ENCODE measurements at regions not wholly inside any gene's neighbourhood (a gene's known extent, or its start where the extent isn't known, plus 50 kb on each side); places are given as distances from the start of the nearest gene placed in this dataset.
"Not testable (repeated sequence)": the region's sequence is repeated elsewhere in the genome, so short reads cannot be mapped to it uniquely, and the experiment has no call there.

DNA sequence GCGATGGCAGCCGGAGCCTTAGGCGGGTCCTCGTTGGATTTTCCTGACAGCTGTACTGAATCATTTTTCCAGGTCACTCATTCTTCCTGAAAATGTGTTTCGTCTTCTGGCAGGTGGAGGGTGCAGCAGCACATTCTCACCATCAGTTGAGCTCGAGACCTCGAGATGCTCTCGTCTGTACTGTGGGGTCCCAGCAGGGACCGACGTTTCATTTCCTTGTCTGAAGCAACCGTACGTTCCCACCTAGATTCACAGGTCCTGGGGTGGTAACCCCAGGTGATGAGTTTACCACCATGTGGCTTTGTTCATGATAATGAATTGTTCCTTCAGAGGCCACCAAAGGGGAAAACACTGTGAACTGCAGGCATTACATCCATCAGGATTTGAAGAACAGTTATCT, 298.5 kb upstream of the FOXK1 start:
- no peak overlapping the region for H3K9ac ChIP-seq (ENCODE audit: low read length)
- H3K79me2 ChIP-seq (ENCODE audit: low read length) = no peaks in the 10 kb centered on the region
- no peaks in the 10 kb centered on the region for H3K27me3 ChIP-seq (ENCODE audit: low read length)
- H3K4me2 ChIP-seq (ENCODE audit: low read depth, low read length, poor library complexity, severe bottlenecking) = no peak overlapping the region
- no peaks in the 10 kb centered on the region for H3K4me1 ChIP-seq (ENCODE audit: low read length)
- DNase-seq = no peak
- H3K27ac ChIP-seq (ENCODE audit: low read length) = no peak overlapping the region
- H3K9me2 ChIP-seq (replicated peaks; ENCODE audit: insufficient read depth, low read length) = no peaks in the 10 kb centered on the region
- H3K36me3 ChIP-seq (ENCODE audit: insufficient read depth, low read length) = no peaks in the 10 kb centered on the region
- no peak overlapping the region for H2AFZ ChIP-seq (ENCODE audit: low read length)
- peaks cover 11% of the 10 kb centered on the region for H3K9me3 ChIP-seq (ENCODE audit: low read length)
- no peak overlapping the region for H3K4me3 ChIP-seq (ENCODE audit: low read length)
- no peaks in the 10 kb centered on the region for H4K20me1 ChIP-seq (ENCODE audit: insufficient read depth, low read depth, low read length)

DNA sequence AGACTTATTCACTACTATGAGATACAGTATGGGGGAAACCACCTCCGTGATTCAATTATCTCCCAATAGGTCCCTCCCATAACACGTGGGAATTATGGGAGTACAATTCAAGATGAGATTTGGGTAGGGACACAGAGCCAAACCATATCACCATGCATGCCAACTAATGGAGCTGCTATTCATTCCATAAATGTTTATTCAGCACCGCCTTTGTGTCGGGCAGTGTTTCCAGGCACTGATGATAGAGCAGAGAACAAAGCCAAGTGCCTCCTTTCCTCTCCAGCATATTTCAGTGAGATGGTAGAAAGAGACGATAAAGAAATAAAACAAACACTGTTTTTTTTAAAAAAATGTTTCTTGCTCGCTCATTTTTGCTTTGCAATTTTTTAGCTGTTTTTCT, 295.9 kb upstream of the FOXK1 start:
- Histone ChIP-seq H3K4me3 (ENCODE audit: low read length) (no peak overlapping the region), H4K20me1 (ENCODE audit: insufficient read depth, low read depth, low read length) (no peaks in the 10 kb centered on the region), H3K27ac (ENCODE audit: low read length) (no peak overlapping the region), H3K27me3 (ENCODE audit: low read length) (no peaks in the 10 kb centered on the region), H3K4me1 (ENCODE audit: low read length) (no peaks in the 10 kb centered on the region), H3K79me2 (ENCODE audit: low read length) (no peaks in the 10 kb centered on the region), H2AFZ (ENCODE audit: low read length) (no peak overlapping the region), H3K9me2 (replicated peaks; ENCODE audit: insufficient read depth, low read length) (no peaks in the 10 kb centered on the region), H3K9me3 (ENCODE audit: low read length) (0 out of 2 replicates have a peak, but pooled peaks cover 4% of the 10 kb centered on the region), H3K36me3 (ENCODE audit: insufficient read depth, low read length) (no peaks in the 10 kb centered on the region), H3K4me2 (ENCODE audit: low read depth, low read length, poor library complexity, severe bottlenecking) (no peak overlapping the region), H3K9ac (ENCODE audit: low read length) (no peak overlapping the region)
- DNase-seq = no peak

DNA sequence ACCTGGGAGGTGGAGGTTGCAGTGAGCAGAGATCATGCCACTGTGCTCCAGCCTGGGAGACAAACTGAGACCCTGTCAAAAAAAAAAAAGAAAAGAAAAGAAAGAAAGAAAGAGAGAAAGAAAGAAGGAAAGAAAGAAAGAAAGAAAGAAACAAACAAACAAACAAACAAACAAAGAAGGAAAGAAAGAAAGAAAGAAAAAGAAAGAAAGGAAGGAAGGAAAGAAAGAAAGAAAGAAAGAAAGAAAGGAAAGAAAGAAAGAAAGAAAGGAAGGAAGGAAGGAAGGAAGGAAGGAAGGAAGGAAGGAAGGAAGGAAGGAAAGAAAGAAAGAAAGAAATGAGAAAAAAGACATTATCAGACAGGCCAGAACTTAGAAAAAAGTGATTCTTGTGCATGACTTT, 291.0 kb upstream of the FOXK1 start:
- H3K4me2 ChIP-seq (ENCODE audit: low read depth, low read length, poor library complexity, severe bottlenecking) = not testable (repeated sequence)

DNA sequence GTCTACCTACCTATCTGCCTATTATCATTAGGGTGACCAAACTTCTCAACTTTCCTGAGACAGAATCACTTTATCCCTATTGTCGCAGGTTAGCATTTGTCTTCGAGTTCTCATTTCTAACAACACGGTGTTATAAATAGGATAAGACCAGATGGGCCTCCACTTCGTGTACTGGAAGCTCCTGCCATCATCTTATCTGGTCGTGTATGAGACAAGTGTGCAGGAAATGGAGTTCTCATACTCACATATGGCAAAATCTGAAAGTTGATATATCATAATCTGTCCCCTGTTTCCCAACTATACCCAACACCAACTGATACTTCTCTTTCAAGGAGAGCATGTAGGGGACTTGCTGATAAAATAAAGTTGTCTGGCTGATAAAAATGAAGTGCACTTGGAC, 287.4 kb upstream of the FOXK1 start:
- Histone ChIP-seq H3K4me1 (ENCODE audit: low read length) (no peaks in the 10 kb centered on the region), H3K36me3 (ENCODE audit: insufficient read depth, low read length) (no peaks in the 10 kb centered on the region), H3K27me3 (ENCODE audit: low read length) (no peaks in the 10 kb centered on the region), H3K9me3 (ENCODE audit: low read length) (peaks cover 7% of the 10 kb centered on the region; the same call in 1 of the 2 replicates), H3K4me3 (ENCODE audit: low read length) (no peak overlapping the region), H3K9me2 (replicated peaks; ENCODE audit: insufficient read depth, low read length) (no peaks in the 10 kb centered on the region), H3K9ac (ENCODE audit: low read length) (no peak overlapping the region), H4K20me1 (ENCODE audit: insufficient read depth, low read depth, low read length) (no peaks in the 10 kb centered on the region), H3K27ac (ENCODE audit: low read length) (no peak overlapping the region), H2AFZ (ENCODE audit: low read length) (no peak overlapping the region), H3K79me2 (ENCODE audit: low read length) (no peaks in the 10 kb centered on the region), H3K4me2 (ENCODE audit: low read depth, low read length, poor library complexity, severe bottlenecking) (no peak overlapping the region)
- no peak for DNase-seq

More for the DNA sequence above, 291.0 kb upstream of the FOXK1 start:
- not testable (repeated sequence) for H3K79me2 ChIP-seq (ENCODE audit: low read length); H3K27ac ChIP-seq (ENCODE audit: low read length); H3K4me1 ChIP-seq (ENCODE audit: low read length); DNase-seq; H3K36me3 ChIP-seq (ENCODE audit: insufficient read depth, low read length); H3K4me3 ChIP-seq (ENCODE audit: low read length); H2AFZ ChIP-seq (ENCODE audit: low read length); H3K27me3 ChIP-seq (ENCODE audit: low read length); H3K9me3 ChIP-seq (ENCODE audit: low read length); H3K9ac ChIP-seq (ENCODE audit: low read length); H4K20me1 ChIP-seq (ENCODE audit: insufficient read depth, low read depth, low read length); H3K9me2 ChIP-seq (replicated peaks; ENCODE audit: insufficient read depth, low read length)

DNA sequence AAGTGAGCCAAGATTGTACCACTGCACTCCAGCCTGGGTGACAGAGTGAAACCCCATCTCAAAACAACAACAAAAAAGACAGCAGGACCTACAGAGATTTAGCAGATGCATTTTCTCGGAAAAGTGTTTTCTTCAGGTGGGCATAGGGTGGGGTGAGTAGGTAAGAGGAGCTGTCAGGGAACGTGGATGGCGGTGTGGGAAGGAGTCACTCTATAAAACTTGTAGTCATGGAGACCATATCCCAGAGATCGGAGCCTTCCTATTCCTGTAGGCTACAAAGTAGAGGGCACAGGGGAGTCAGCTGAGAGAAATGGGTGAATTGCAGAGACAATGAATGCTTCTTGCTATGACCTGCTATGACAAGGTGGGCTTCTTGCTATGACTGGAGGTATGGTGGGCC, 283.0 kb upstream of the FOXK1 start:
- H3K27ac ChIP-seq (ENCODE audit: low read length) = no peak overlapping the region
- no peak overlapping the region for H2AFZ ChIP-seq (ENCODE audit: low read length)
- no peak for DNase-seq
- H3K4me1 ChIP-seq (ENCODE audit: low read length) = no peaks in the 10 kb centered on the region
- H3K4me3 ChIP-seq (ENCODE audit: low read length) = no peak overlapping the region
- no peaks in the 10 kb centered on the region for H4K20me1 ChIP-seq (ENCODE audit: insufficient read depth, low read depth, low read length)
- no peaks in the 10 kb centered on the region for H3K36me3 ChIP-seq (ENCODE audit: insufficient read depth, low read length)
- no peaks in the 10 kb centered on the region for H3K79me2 ChIP-seq (ENCODE audit: low read length)
- H3K27me3 ChIP-seq (ENCODE audit: low read length) = no peaks in the 10 kb centered on the region
- H3K9ac ChIP-seq (ENCODE audit: low read length) = no peak overlapping the region
- H3K9me3 ChIP-seq (ENCODE audit: low read length) = peaks cover 3% of the 10 kb centered on the region; the same call in 1 of the 2 replicates
- H3K9me2 ChIP-seq (replicated peaks; ENCODE audit: insufficient read depth, low read length) = no peaks in the 10 kb centered on the region
- no peak overlapping the region for H3K4me2 ChIP-seq (ENCODE audit: low read depth, low read length, poor library complexity, severe bottlenecking)

DNA sequence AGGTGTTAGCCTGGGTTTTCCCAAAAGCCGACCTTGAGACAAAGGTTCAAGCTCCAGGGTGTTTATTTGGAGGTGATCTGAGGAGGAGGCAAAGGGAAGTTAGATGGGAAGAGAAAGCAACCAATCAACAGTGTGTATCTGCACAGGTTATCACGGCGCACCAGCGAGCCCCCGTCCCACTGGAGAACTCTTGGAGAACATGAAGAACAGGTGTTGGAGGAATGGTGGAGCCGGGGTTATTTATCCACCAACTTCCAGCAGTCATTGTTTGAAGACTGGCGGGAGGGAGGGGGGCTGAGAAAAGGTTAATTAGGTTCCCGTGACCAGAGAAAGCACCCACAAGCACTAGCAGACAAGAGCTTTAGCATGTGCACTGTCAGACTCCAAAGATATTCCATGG, 282.5 kb upstream of the FOXK1 start:
- Histone ChIP-seq H3K4me2 (ENCODE audit: low read depth, low read length, poor library complexity, severe bottlenecking) (no peak overlapping the region), H3K79me2 (ENCODE audit: low read length) (no peaks in the 10 kb centered on the region), H2AFZ (ENCODE audit: low read length) (no peak overlapping the region), H3K9ac (ENCODE audit: low read length) (no peak overlapping the region), H3K27me3 (ENCODE audit: low read length) (no peaks in the 10 kb centered on the region), H4K20me1 (ENCODE audit: insufficient read depth, low read depth, low read length) (no peaks in the 10 kb centered on the region), H3K9me2 (replicated peaks; ENCODE audit: insufficient read depth, low read length) (no peaks in the 10 kb centered on the region), H3K9me3 (ENCODE audit: low read length) (peaks cover 3% of the 10 kb centered on the region; the same call in 1 of the 2 replicates), H3K4me1 (ENCODE audit: low read length) (no peaks in the 10 kb centered on the region), H3K27ac (ENCODE audit: low read length) (no peak overlapping the region), H3K4me3 (ENCODE audit: low read length) (no peak overlapping the region), H3K36me3 (ENCODE audit: insufficient read depth, low read length) (no peaks in the 10 kb centered on the region)
- DNase-seq = no peak

DNA sequence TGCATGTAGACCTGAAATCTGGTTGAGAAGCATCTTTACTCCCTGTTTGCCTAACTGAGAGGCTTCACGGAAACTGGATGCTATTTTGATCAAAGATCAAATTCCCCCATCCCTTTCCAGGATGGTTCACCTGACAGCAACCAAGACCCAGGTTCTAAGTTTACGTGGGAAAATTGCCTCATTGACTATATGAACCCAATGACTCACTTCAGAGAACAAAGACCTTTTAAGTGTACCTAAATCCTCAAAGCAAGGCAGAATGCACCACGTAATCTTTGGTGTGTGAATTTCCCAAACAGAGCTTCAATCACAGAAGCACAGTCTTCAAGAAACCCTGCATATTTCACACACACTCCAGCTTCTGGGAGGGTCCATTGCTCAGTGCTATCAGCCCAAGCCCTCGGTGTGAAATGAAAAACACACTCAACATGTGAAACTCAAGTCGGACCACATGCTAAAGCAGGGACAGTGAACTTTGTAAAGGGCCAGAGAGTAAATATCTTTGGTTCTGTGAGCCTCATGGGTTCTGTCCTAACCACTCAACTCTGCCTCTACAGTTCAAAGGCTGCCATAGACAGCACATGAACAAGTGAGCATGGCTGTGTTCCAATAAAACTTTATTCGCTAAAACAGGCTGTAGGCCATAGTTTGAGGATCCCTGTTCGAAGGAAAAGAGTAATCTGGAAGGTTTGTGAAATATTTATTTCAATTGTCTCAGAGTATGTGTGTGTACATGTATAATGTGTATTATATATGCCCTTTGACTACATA, 275.6 kb upstream of the FOXK1 start:
- Histone ChIP-seq H4K20me1 (ENCODE audit: insufficient read depth, low read depth, low read length) (no peaks in the 10 kb centered on the region), H3K4me3 (ENCODE audit: low read length) (no peak overlapping the region), H3K27me3 (ENCODE audit: low read length) (no peaks in the 10 kb centered on the region), H3K9me3 (ENCODE audit: low read length) (no peaks in the 10 kb centered on the region), H3K79me2 (ENCODE audit: low read length) (no peaks in the 10 kb centered on the region), H3K27ac (ENCODE audit: low read length) (no peak overlapping the region), H3K4me2 (ENCODE audit: low read depth, low read length, poor library complexity, severe bottlenecking) (no peak overlapping the region), H3K4me1 (ENCODE audit: low read length) (no peaks in the 10 kb centered on the region), H2AFZ (ENCODE audit: low read length) (no peak overlapping the region), H3K9me2 (replicated peaks; ENCODE audit: insufficient read depth, low read length) (no peaks in the 10 kb centered on the region), H3K9ac (ENCODE audit: low read length) (no peak overlapping the region), H3K36me3 (ENCODE audit: insufficient read depth, low read length) (no peaks in the 10 kb centered on the region)
- DNase-seq = peak; percentile 45

DNA sequence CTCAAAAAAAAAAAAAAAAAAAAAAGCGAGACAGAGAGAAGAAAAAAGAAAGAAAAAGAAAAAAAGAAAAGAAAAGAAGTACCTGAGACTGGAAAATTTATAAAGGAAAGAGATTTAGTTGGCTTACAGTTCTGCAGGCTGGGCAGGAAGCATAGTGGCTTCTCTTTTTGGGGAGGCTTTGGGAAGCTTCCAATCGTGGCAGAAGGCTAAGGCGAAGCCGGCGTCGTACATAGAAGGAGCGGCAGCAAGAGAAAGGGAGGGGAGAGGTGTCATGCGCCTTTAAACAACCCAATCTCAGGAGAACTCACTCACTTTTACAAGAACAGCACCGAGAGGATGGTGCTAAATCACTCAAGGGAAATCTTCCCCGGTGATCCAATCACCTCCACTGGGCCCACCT, 272.1 kb upstream of the FOXK1 start:
- H2AFZ ChIP-seq (ENCODE audit: low read length) = no peak overlapping the region
- no peaks in the 10 kb centered on the region for H4K20me1 ChIP-seq (ENCODE audit: insufficient read depth, low read depth, low read length)
- no peak overlapping the region for H3K4me2 ChIP-seq (ENCODE audit: low read depth, low read length, poor library complexity, severe bottlenecking)
- H3K9me2 ChIP-seq (replicated peaks; ENCODE audit: insufficient read depth, low read length) = no peaks in the 10 kb centered on the region
- H3K9me3 ChIP-seq (ENCODE audit: low read length) = no peaks in the 10 kb centered on the region
- H3K4me1 ChIP-seq (ENCODE audit: low read length) = no peaks in the 10 kb centered on the region
- H3K9ac ChIP-seq (ENCODE audit: low read length) = no peak overlapping the region
- H3K27ac ChIP-seq (ENCODE audit: low read length) = no peak overlapping the region
- no peaks in the 10 kb centered on the region for H3K27me3 ChIP-seq (ENCODE audit: low read length)
- no peak overlapping the region for H3K4me3 ChIP-seq (ENCODE audit: low read length)
- H3K36me3 ChIP-seq (ENCODE audit: insufficient read depth, low read length) = no peaks in the 10 kb centered on the region
- H3K79me2 ChIP-seq (ENCODE audit: low read length) = no peaks in the 10 kb centered on the region
- no peak for DNase-seq

Data from Karpas-422 (cell line).